HG03457 (cell line): ENCODE measurements at regions not wholly inside any gene's neighbourhood (a gene's known extent, or its start where the extent isn't known, plus 50 kb on each side); places are given as distances from the start of the nearest gene placed in this dataset.

Experiments used
- ATAC-seq: cut with Tn5 transposase; IDR thresholded peaks from one replicate; pipeline ENCODE4 v1.9.1; 2021; ENCODE audit warnings: moderate number of reproducible peaks; ENCODE audit not compliant: unreplicated experiment

DNA sequence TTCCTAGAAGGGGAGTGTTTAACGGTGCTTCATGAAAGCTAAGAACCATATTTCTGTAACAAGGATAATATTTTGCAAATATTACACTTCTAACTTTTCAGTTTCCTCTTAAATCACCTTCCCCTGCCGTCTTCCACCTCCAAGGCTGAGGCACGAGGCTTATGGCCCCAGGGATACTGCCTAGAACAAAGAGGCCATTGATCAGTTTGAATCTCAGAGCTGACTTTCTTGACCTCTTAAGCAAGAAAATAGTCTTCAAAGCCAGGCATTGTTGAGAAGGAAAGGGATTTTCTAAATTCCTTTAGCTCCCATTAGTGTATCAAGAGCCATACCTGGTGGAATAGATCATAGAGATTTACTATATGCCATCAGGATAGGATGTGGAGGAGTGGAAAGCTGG, 566.2 kb downstream of the BNC2 start:
- ATAC-seq = no peak

DNA sequence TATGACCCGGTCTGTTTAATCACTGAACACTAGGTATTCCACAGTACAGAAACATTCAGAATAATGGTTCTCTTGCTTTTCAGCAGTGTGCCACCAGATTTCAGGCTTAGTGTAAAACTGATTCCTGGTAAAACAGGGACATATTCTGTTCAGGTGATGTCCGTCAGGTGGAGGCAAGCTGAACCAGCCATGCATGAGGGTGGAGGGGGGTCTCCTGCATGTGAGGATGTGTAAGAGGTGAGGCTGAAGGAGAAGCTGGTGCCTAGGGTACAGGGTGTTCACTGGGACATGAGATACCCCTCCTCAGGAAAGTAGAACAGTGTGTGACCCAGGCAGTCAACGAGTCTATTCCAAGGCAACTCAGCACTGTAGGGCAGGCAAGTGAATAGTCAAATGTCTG, 563.9 kb downstream of the BNC2 start:
- ATAC-seq = no peak

- no peak for ATAC-seq
Observed at GRCh38 chr9:16307626-16308195, 562.8 kb downstream of the BNC2 start.

- ATAC-seq = no peak
Observed at GRCh38 chr9:16308645-16309044, 561.8 kb downstream of the BNC2 start.

DNA sequence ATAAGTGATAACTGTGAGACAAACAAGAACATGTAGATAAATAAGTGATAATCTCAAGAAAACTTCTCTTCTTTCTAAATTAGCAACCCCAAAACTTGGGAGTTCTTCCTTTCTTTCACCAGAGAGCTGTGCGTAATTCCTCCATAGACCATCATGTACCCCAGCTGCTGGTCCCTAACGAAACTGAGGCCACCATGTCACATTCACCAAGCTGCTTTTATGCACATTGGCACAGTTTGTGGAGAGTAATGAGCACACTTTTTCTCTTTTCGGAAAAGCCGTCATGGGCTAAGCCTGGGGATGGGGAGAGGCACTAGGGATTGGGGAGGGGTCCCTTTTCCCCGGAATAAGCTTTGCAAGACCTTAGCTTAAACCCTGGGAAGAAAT, 561.4 kb downstream of the BNC2 start:
- ATAC-seq = no peak

DNA sequence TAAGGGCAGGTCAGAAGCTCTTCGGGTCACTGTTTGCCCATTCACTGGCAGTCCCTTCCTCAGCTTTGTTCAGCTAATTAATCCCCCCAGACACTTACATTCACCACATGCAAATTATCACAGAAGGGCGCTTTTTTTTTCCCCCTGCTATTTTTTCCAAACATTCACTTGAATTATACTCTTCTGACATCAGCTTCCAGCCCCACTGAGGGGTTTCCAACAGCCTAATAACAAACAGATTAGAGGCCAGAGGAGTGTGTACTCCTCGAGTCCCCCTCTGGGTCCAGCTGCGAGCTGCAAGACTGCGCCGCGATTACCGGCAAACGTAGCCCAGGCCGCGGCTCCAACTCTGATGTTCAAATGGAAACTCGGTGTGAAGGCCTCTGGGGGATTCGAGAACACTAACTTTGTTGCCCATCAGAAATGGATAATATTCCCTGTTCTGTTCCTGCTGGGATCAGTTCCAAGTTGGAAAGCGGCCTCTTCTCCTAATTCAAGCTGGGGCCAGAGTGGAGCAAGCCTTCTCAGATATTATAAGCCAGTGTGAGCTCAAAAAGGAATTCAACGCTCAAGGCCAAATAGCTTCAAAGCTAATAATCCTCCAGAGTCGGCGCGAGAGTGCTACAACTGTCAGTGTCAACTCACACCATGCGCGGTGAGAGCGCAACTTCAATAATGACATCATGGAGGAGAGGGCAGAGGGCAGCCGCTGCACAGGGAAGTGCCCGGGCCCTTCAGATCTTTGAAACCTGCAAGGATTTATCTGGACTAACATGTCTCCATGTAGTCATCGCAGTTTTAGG, 560.8 kb downstream of the BNC2 start:
- no peak for ATAC-seq

DNA sequence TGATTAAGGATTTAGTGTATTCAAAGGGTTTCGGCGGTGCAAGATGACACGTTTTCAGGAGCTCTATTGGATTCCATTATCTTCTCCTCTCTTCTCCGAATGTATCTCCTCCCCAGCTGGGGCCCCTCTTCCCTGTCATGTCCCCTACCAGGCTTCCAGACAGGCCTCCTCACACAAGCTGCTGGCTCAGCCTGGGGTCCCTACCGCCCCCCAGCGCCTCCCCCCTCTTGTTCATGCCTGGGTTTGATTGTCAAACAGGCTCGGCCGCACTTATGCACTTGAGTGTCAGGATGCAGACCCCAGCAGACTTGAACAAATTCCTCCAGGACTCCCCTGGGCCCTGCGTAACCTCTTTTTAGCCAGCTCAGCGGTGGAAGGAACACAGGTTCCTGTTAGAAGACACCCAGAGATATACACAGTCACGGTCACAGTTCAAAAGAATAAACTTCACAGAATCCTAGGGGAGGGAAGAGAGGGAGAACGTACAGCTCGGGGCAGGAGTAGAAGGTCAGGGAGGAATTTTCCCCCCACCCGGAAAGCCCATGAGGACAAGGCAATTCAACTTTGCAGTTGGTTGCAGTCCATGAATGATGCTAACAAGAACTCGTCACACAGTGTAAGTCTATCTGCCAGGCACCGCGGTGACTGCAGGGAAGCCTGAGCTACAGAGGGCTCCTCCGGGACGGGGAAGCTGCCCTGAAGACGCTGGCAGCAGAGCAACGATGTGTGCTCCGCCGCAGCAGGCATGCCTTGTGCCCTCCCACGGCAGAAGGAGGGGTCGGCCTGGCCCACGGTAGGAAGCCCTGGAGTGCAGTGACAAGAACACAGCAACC, 560.0 kb downstream of the BNC2 start:
- ATAC-seq = no peak

DNA sequence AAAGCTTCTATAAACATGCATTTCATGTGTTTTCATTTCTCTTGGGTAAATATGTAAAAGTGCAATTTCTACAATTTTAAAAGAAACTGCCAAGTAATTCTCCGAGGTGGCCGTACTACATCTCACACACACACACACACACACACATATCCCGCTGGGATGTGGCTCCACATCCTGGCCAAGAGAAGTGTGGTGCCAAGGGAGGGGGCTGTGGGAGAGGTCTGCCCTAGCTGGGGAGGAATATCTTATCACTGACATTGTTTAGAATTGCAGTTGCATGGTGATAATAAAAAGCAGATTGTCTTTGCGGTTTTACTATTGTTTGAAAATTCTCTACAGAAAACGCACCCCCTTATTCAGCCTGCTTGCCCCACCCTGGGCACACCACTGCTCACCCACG, 558.4 kb downstream of the BNC2 start:
- no peak for ATAC-seq

DNA sequence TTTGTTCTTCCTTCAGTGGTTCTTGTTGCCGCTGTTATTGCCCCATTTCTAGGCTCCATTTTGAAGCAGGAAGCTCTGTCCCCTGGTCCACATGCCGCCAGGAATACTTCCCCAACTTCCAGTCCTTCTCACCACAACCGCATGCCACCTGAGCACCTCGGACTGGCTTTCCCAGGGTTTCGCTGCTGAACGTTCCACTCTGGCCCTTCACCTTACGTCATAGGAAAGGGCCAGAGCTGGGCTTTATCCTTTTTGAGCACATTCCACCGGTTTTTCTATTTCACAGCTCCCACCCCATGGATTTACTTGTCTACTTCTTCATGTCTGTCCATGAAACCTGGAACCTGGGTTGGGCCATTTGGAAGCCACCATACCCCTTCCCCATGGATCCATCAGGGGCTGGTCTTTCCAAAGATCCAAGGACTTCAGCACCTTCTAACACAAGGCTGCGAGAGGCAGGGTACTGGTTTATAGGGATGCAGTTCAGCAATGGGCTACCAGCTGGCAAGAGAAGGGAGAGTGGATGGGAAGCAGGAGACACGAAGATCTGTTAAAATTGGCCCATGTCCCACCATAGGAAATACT, 557.4 kb downstream of the BNC2 start:
- no peak for ATAC-seq

GRCh38 chr9:16314476-16314875, 556.0 kb downstream of the BNC2 start:
- ATAC-seq = no peak

- no peak for ATAC-seq
Observed at GRCh38 chr9:16315720-16316119, 554.8 kb downstream of the BNC2 start.

- no peak for ATAC-seq
Observed at GRCh38 chr9:16316456-16316855, 554.0 kb downstream of the BNC2 start.

- no peak for ATAC-seq
Observed at GRCh38 chr9:16316911-16317817, 553.3 kb downstream of the BNC2 start.

DNA sequence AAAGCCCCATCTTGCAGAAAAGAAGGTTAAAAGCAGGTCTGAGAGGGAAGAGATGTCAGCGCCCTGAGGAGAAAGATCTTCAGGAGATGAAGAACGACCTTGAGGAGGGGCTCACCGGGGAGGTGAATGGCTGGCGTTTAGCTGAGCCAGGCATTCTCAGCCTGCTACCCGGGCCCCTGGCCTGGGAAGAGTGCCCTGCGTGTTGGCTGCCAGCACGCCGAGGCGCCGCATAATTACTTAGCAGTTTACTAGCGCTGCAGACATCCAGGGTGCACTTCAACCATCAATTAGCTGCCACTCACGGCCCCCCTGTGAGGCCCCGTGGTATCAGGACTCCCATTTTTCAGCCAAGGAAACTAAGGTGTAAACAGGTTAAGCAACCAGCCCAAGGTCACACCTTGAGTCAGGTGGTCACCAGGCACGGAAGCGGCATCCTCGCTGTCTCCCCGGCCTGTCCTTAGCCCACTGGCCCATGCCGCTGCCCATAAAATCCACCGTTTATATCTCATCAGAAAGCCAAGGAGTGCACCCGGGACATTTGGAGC, 551.9 kb downstream of the BNC2 start:
- no peak for ATAC-seq

DNA sequence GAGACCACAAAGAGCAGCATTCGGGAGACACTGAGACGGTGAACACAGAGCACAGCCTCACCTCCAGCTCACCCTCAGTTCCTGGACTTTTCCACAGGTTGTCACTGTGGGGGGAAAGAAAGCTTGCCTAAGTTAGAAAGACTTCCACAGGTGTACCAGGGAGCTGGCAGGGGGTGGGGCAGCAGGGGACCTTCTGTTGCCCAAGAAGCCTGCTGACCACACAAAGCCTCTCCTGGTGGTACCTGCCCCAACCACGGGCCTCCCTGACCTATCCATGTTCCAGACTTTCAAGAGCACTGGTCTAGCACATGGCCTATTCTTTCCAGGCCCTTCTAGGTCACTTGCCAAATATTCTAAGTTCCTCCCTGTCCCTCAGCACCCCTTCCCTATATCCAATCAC, 550.8 kb downstream of the BNC2 start:
- ATAC-seq = no peak

DNA sequence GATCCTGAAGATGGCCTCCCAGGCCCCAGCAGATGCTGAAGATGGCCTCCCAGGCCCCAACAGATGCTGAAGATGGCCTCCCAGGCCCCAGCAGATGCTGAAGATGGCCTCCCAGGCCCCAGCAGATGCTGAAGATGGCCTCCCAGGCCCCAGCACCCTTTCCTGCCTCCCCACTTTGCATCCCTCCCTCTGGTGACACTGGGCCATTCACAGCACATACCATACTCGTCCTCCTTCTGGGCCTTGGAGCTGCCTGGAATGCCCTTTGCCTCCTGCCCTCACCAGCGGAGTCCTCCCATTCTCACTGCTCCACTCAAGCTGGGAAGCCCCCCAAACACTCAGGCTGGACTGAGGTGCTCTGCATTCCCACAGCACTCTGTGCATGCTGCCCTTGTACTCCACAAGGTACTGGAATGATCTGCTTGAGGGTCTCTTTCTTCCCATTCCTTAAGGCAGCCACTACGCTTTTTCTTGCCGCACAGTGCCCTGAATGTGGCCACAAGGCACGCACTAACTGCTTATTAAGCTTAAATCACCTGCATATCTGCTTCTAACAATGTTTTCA, 550.0 kb downstream of the BNC2 start:
- ATAC-seq = no peak

DNA sequence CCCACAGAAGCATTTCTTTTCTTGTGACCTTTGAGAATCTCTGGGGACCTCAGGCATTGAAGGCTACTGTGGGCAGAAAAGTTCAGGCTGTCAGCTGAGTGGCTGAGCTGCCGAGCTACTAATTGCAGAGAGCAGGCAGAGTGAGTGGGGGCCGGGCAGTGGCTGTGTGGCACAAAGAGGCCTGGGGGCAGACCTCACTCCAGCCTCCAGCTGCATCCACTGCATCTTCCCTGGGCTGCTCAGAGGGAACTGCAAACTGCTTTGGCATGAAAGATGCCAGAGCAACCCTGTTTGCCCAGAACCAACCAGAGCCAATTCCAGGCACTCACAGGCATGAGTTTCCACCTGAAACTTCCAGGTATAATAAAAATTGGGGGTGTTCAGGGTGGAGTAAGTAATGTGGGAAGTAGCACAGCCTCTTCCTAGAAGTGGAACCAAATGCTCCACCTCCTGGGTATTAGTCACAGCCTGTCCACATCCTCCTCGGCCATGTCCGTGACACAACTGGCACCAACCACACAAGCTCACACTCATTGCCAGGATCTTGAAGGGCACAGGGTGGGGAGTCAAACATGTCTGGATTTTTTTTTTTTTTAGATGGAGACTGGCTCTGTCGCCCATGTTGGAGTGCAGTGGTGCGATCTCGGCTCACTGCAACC, 548.9 kb downstream of the BNC2 start:
- no peak for ATAC-seq

GRCh38 chr9:16322849-16323248, 547.6 kb downstream of the BNC2 start:
- no peak for ATAC-seq

GRCh38 chr9:16325966-16326365, 544.5 kb downstream of the BNC2 start:
- ATAC-seq = no peak
